ENCODE measurements at regions not wholly inside any gene's neighbourhood (a gene's known extent, or its start where the extent isn't known, plus 50 kb on each side); places are given as distances from the start of the nearest gene placed in this dataset.

DNA sequence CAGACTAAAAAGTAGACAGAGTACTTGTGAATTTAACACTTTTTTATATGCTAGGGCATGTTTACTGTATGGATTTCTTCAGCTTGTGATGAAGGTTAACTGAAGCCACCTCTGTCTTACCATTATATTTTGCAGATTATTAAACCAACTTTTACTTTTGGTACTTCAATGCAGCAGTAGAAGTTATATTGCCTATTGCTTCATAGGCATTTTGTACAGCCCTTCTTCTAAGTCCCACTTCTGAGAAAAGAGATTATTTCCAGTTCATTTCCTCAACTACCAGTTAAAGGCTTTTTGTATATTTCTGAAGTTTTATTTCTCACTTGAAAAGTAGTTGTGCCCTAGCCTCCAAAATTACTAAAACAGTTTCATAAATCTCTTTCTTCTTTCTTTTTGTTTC lies 151.7 kb upstream of the FOXN2 start:
- Histone ChIP-seq H3K9ac (ENCODE audit: insufficient read depth, low read depth, low read length) (no peak overlapping the region), H2AFZ (ENCODE audit: low read length) (no peak overlapping the region), H3K4me1 (ENCODE audit: insufficient read depth, low read length) (peaks cover 11% of the 10 kb centered on the region), H3K4me2 (ENCODE audit: low read depth, low read length) (no peak overlapping the region), H3K79me2 (ENCODE audit: insufficient read depth, low read length) (no peaks in the 10 kb centered on the region), H3K27ac (ENCODE audit: extremely low read length, insufficient read depth, low read length) (no peak overlapping the region), H3K27me3 (ENCODE audit: control insufficient read depth in 1 of 2, insufficient read depth in 2 of 2, low read length in 2 of 2) (peaks cover 0 to 3% of the 10 kb centered on the region in 2 experiments; a peak in 1 of 5 replicates), H3K4me3 (replicated peaks in 1 of 3; ENCODE audit: insufficient read depth in 1 of 3, low read depth in 2 of 3, low read length in 3 of 3) (no peak overlapping the region), H4K20me1 (ENCODE audit: insufficient read depth, low read length) (no peaks in the 10 kb centered on the region), H3K36me3 (replicated peaks in 1 of 2; ENCODE audit: control insufficient read depth in 1 of 2, insufficient read depth in 2 of 2, low read length in 2 of 2) (no peaks in the 10 kb centered on the region), H3K9me3 (ENCODE audit: low read length) (no peaks in the 10 kb centered on the region)
- FAIRE-seq (no peak), ATAC-seq (no peak), DNase-seq (ENCODE audit: low spot score) (no peak)
- in situ Hi-C loops (cut with HindIII; ENCODE audit: extremely low pct_ligation_motif_present, low pct_unique_long_range_greater_than_20kb) (no loop called here), intact Hi-C loops (cut with micrococcal nuclease; ENCODE audit: unreplicated experiment) (no loop called here)
- ChIA-PET CTCF (ENCODE audit: low intra/inter-chr PET ratio, low total read pairs) (no interaction called here), POLR2A (no interaction called here)
- no TSS peak for BruUV-seq (replicated peaks)
- TF ChIP-seq, protein P1, sequence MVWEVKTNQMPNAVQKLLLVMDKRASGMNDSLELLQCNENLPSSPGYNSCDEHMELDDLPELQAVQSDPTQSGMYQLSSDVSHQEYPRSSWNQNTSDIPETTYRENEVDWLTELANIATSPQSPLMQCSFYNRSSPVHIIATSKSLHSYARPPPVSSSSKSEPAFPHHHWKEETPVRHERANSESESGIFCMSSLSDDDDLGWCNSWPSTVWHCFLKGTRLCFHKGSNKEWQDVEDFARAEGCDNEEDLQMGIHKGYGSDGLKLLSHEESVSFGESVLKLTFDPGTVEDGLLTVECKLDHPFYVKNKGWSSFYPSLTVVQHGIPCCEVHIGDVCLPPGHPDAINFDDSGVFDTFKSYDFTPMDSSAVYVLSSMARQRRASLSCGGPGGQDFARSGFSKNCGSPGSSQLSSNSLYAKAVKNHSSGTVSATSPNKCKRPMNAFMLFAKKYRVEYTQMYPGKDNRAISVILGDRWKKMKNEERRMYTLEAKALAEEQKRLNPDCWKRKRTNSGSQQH (CRISPR knock-in tag; IDR thresholded peaks at IDR 0.05; ENCODE audit: low read depth) = no peak
- TF ChIP-seq, protein P2, sequence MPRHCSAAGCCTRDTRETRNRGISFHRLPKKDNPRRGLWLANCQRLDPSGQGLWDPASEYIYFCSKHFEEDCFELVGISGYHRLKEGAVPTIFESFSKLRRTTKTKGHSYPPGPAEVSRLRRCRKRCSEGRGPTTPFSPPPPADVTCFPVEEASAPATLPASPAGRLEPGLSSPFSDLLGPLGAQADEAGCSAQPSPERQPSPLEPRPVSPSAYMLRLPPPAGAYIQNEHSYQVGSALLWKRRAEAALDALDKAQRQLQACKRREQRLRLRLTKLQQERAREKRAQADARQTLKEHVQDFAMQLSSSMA (CRISPR knock-in tag; IDR thresholded peaks at IDR 0.05) = no peak
- TF ChIP-seq ZNF850 (CRISPR knock-in tag; conservative IDR thresholded peaks at IDR 0.05) = no peak
- TF ChIP-seq ZNF296 (CRISPR knock-in tag; conservative IDR thresholded peaks at IDR 0.05) = no peak
- TF ChIP-seq KLF6 (CRISPR knock-in tag; IDR thresholded peaks at IDR 0.05) = no peak
- no peak for TF ChIP-seq ZNF350 (CRISPR knock-in tag; IDR thresholded peaks at IDR 0.05; ENCODE audit: borderline replicate concordance, low read depth)
- TF ChIP-seq, protein P3, sequence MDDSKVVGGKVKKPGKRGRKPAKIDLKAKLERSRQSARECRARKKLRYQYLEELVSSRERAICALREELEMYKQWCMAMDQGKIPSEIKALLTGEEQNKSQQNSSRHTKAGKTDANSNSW (CRISPR knock-in tag; IDR thresholded peaks at IDR 0.05; ENCODE audit: borderline replicate concordance) = no peak
- no peak for TF ChIP-seq ZNF34 (CRISPR knock-in tag; IDR thresholded peaks at IDR 0.05; ENCODE audit: borderline replicate concordance)
- TF ChIP-seq ZC3H4 (CRISPR knock-in tag; IDR thresholded peaks at IDR 0.05; ENCODE audit: borderline replicate concordance) = no peak
- TF ChIP-seq, protein P4, sequence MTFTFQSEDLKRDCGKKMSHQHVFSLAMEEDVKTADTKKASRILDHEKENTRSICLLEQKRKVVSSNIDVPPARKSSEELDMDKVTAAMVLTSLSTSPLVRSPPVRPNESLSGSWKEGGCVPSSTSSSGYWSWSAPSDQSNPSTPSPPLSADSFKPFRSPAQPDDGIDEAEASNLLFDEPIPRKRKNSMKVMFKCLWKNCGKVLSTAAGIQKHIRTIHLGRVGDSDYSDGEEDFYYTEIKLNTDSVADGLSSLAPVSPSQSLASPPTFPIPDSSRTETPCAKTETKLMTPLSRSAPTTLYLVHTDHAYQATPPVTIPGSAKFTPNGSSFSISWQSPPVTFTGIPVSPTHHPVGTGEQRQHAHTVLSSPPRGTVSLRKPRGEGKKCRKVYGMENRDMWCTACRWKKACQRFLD (CRISPR knock-in tag; IDR thresholded peaks at IDR 0.05; ENCODE audit: borderline replicate concordance) = no peak
- TF ChIP-seq, protein P5, sequence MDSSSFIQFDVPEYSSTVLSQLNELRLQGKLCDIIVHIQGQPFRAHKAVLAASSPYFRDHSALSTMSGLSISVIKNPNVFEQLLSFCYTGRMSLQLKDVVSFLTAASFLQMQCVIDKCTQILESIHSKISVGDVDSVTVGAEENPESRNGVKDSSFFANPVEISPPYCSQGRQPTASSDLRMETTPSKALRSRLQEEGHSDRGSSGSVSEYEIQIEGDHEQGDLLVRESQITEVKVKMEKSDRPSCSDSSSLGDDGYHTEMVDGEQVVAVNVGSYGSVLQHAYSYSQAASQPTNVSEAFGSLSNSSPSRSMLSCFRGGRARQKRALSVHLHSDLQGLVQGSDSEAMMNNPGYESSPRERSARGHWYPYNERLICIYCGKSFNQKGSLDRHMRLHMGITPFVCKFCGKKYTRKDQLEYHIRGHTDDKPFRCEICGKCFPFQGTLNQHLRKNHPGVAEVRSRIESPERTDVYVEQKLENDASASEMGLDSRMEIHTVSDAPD (CRISPR knock-in tag; IDR thresholded peaks at IDR 0.05) = no peak
